ENCODE measurements at regions not wholly inside any gene's neighbourhood (a gene's known extent, or its start where the extent isn't known, plus 50 kb on each side); places are given as distances from the start of the nearest gene placed in this dataset.
"Not testable (repeated sequence)": the region's sequence is repeated elsewhere in the genome, so short reads cannot be mapped to it uniquely, and the experiment has no call there.

DNA sequence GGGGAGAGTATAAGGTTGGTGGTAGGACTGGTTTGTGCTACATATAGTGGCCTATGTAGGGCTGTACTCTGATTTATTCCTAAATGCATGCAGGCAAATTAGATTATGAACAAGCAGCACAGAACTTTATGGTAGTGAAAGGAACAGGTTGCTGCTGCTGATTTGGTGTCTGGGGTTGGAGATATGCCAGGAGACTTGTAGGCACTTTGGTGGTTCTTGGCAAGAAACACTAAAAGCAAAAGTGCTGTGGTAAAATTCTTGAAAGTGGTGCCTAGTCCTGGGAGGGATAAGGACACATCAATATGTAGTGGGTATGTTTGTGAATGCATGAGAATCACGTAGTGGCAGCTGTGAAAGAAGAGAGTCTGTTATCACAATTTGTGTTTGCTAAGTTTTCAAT lies 2126.0 kb downstream of the TP53TG3F start:
- no peak for DNase-seq

DNA sequence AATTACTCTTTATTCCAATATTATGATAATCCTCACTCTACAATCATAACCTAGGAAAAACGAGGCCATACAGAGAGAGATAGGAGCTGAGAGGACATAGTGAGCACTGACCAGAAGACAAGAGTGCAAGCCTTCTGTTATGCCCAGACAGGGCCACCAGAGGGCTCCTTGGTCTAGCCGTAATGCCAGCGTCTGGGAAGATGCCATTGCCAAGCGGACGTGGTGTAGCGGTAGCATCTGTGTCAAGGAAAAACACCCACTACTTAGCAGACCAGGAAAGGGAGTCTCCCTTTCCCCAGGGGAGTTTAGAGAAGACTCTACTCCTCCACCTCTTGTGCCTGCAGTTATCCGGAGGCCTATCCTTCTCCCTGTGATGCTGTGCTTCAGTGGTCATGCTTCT lies 2131.5 kb downstream of the TP53TG3F start:
- DNase-seq = not testable (repeated sequence)

DNA sequence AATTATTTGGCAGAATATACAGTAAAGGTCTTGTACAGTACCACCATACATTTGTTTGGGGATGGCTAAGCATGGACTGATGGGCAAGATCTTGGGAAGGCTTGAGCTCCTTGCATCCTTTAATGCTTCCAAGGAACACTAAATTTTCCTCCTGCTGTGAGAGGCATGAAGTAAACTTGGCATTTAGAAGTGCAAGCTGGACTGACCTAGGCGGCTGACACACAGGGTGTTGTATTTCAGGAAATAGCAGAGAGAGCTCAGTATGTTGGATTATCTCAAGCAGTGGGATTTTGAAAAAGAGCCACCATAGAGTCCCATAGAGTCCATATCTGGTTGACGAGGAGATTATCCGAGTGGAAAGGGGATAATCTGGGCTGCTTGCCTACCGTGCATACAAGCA lies 2137.1 kb downstream of the TP53TG3F start:
- no peak for DNase-seq

DNA sequence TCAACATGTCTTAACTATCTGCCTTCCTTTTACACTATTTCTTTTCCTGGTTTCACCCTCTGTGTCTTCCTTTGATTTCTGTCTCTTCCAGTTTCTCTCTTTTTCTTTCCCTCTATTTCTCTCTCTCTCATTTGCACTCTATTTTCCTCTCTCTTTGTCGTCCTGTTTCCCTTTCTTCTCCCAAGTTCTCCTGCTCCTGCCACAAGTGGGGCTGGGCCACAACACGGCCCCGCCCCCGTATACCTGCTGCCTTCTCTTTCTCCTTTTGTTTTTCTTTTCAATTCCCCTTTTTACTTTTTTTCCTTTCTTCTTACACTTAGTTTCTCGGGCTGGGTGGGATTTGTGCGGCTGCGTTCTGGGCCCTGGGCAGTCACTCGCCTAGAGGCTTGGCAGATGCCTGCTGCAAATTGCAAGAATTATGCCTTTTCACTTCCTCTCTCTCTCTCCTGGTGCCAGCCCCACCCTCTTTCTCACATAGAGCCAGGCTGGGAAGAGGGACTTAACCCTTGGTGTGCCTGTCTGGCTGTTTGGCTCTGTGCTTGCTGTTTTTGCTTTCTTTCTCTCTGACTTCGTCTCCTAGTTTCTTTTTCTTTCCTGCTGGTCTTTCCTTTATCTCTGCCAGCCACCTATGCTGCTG lies 2139.4 kb downstream of the TP53TG3F start:
- DNase-seq = no peak

DNA sequence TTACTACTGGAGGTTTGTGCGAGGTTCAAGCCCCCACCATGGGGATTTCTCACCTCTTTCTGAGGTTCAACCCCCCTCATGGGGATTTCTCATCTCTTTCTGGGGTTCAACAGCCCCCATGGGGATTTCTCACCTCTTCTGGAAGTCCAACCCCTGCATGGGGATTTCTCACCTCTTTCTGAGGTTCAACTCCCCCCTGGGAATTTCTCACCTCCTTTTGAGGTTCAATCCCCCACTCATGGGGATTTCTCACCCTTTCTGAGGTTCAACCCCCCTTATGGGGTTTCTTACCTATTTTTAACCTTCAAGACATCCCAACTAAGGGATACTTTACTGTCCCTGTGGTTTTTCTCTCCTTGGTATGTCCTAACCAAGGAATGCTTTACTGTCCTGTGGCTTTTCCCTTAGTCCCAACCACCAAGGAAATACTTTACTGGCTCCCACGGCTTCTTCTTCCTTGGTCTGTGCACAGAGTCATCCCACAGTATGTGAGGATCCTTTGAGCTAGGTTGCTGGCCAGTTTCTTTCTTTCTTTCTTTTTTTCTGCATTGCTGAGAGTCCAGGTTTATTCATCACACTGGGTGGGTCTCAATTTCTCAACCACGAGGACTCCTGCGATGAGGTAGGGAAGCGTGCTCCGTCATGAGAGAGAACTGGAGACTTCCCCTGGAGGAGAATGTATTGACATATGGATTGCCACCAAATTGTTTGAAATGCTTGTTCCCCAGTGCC lies 2140.2 kb downstream of the TP53TG3F start:
- DNase-seq = no peak

DNA sequence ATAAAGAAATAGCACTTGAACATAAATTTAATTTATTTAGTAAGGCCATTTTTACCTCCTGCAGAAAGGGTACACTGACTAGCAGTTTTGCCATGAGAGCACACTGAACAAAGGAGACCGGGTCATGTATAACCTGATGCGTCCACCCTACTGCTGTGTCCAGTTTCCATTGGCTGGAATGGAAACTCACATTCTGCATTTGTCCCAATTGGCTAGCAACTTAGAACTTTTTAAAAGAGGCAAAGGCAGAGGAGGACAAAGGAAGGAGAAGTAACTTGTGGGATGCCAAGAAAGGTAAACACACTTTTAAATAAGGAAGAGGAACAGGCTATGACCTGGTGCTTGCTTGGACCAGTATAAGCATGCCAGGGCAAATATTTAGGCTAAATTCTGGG lies 2140.7 kb downstream of the TP53TG3F start:
- DNase-seq = not testable (repeated sequence)

DNA sequence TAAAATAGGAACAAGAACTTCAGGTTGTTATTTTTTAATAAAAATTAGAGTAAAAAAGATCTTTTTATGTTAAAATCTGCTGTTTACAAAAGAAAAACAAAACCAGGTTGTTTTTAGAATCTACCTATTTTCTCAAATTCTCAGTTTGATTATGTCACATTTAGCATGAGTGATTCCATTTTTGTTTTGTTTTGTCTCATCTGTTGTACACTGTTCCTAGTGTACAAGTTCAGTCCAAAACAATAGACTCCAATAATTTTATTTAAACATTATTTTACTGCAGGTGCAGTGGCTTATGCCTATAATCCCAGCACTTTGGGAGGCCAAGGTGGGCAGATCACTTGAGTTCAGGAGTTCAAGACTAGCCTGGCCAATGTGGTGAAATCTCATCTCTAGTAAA lies 2142.7 kb downstream of the TP53TG3F start:
- no peak for DNase-seq

DNA sequence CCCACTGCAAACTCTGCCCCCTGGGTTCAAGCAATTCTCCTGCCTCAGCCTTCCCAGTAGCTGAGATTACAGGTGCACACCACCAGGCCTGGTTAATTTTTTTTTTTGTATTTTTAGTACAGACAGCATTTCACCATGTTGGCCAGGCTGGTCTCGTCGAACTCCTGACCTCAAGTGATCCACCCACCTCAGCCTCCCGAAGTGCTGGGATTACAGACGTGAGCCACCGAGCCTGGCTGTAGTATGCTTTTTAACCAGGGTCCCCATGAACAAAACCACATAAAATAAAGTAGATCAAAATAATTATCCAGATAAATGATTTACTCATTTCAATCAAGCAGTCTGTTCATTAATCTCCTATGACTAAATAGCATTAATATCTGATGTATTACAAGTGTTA lies 2144.0 kb downstream of the TP53TG3F start:
- DNase-seq = not testable (repeated sequence)

DNA sequence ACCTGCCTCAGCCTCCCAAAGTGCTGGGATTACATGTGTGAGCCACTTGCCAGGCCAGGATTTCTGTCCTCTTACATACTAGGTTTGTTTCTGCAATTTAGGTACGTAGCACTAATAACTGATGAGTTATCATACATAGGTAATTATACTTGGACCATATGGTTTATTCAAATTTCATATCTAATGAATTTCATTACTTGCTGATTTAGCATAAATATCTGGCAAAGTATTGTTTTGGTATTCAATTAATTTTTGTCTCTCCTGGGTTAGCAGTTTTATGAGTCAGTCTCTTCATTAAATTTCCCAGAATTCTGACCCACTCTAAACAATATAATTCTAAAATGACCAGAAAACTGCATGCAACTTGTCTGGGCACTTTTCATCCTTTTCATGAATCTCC lies 2146.5 kb downstream of the TP53TG3F start:
- no peak for DNase-seq

DNA sequence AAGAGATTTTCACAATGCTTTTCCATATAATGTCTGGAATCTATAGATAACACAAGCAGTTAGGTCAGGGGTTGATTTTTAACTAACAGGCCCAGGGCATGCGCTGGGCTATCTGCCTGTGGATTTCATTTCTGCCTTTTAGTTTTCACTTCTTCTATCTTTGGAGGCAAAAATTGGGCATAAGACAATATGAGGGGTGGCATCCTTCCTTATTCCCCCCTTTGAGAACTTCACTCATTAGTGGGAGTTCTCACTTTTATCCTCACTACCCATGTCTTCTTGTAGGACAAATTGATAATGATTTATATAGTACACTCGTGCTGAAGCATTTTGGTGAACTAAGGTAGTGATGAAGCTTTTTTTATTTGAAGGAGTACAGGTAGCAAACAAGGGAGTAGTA lies 2155.5 kb downstream of the TP53TG3F start:
- DNase-seq = not testable (repeated sequence)

DNA sequence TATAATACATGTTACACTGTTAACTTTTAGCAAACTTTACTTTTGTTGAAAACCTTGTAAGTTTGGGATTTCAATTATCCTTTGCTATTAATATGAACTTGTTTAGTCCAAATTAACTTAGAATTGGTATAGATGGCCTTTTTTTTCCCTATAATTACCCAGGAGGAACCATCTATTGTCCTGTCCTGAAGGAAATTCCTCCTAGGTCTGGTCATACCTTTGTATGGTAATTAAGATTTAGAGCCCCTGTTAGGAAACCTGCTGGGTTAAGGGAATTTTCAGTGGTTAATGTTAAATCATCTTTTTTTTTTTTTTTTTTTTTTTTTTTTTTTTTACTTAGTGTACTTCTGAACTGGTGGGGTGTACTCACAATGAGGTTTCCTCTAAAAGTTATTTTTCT lies 2159.8 kb downstream of the TP53TG3F start:
- DNase-seq = not testable (repeated sequence)

DNA sequence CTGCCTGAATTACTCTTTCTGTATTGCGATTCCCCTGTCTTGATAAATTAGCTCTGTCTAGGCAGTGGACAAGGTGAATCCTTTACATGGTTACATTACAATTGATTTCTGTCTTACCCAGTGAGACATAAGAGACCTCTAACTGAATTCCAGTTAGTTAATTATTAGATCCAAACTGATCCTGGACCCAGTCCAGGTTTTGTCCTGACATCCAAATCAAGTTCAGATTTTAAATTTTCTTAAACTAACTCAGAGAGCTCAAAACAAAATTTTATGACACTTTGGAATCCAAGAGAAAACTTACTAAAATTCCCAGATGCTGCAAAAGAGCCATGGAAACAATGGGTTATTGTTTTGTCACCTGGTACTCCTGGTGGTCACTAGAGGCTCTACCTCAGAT lies 2166.6 kb downstream of the TP53TG3F start:
- DNase-seq = no peak

DNA sequence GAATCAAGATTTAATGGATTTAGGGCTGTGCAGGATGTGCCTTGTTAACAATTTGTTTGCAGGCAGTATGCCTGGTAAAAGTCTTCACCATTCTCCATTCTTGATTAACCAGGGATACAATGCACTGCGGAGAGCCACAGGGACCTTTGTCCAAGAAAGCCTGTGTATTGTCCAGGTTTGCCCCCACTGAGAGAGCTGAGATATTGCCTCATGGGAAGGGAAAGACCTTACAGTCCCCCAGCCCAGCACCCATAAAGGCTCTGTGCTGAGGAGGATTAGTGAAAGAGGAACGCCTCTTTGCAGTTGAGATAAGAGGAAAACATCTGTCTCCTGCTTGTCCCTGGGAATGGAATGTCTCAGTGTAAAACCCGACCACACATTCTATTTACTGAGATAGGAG lies 2169.6 kb downstream of the TP53TG3F start:
- DNase-seq = no peak

DNA sequence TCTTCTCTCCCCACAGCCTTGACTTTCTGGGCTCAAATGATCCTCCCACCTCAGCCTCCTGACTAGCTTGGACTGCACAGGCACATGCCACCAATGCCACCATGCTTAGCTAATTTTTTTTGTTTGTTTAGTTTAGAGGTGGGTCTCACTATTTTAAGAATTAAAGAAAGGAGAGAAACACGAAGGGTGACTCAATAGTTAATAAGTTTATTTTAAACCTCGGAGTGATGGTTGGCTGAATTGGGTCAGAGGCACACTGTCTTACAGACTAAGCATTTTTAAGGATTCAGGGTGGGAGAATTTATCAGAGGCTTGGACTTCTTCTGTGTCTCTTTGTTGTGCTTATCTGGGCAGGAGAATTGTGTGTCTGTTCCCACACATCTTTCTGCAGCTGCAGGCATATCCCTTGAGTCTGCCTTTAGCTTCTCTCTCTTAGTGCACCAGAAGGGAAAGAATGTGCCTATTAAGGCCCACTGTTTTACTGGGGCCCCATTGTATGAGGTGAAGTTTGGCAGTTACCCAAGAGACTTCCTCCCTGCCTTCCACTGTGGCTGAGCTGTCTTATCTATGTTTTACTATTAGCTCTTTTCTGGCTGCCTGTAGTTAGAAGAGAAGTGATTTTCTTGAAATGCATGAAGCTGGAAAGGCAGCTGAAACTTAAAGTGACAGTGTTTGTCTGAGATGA lies 2172.0 kb downstream of the TP53TG3F start:
- DNase-seq = no peak

DNA sequence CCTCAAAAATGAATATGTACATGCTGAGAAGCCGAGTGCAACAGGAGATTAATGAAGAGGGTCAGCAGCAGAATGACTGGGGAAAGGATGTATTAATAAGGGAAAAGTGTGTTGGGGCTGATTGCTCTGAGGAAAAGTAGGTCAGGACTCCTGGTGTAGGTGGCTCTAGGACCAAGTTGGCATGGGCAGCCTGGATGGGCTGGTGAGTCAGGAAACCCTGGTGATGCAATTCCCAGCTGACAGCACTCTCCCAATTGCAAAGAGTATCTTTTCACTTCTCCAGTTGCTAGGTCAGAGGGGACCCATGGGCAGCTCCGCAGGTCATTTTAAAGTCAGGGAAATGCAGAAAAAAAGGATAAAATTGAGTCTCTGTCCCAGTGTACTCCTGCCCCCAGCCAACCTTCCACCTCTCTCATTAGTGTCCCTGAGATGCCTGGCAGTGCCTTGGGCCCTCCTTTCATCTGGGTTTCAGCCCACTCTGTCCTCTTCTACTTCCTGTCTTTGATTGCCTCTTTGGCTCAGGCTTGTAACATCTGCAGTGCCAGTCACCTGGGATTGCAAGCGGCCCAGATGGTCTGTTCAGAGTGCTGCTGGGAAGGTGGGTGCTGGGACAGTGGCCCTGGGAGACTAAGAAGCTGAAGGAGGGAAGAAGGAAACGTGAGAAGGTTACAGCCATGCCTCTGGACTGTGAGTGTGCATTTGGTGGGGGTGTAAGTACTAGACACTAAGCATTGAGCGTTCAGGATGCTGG lies 2177.2 kb downstream of the TP53TG3F start:
- DNase-seq = no peak

DNA sequence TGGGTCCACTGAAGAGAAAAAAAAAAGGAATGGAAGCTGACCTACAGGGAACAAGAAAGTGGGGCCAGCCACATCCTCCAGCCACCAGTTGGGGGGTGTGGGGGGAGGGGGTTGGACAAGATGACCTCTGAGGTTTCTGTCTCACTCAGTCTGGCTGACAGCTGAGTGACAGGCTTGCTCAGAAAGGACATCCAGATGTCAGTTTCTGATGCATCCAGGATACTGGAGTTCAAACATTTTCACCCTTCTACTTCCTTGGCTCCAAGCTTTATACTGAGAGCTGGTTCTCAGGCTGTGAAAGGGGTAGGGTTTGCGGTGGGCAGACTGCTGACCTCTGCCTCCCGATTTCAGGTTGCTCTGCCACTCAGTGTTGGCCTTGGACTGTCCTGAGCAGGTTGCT lies 2178.3 kb downstream of the TP53TG3F start:
- no peak for DNase-seq

DNA sequence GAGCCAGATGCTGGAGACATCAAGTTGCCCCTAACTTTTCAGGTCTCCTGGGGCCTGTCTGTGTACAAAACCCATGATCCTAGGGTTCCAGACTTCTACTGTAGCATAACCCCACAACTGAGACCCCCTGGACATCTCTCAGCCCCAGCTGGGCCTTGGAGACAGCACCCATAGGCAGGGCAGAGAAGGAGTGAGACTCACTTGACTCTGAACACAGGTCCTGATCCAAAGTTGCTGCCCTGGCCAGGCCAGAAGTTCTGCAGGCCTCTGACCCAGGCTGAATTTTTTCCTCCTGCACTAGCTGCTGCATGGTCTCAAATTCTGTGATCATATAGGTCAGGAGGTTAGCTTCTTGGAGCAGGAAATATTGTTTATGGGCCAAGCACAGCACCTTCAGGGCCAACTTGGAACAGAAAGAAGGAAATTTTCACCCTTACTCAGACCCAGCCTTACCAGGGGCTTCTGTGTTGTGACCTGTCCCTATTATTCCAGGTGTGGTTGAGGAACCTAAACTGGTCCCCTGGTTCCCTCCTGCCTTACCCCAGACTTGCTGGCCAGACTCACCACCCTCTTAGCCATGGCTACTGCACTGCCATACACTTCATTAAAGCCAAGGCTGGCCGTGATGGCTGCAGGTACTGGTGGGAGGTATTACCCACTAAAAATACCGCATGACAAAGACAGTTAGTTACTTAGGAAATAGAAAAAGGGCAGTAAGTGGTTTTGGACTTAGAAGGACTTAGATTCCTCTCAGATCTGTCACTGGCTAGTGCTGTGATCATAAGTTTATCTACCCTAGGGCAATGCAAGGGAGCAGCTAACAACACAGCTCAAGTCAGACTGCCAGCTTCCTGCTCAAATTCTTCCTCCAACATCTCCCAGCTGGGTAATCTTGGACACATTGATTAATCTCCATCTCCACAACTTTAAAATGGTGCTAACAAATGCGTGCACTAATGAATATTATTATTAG lies 2180.1 kb downstream of the TP53TG3F start:
- DNase-seq = no peak

DNA sequence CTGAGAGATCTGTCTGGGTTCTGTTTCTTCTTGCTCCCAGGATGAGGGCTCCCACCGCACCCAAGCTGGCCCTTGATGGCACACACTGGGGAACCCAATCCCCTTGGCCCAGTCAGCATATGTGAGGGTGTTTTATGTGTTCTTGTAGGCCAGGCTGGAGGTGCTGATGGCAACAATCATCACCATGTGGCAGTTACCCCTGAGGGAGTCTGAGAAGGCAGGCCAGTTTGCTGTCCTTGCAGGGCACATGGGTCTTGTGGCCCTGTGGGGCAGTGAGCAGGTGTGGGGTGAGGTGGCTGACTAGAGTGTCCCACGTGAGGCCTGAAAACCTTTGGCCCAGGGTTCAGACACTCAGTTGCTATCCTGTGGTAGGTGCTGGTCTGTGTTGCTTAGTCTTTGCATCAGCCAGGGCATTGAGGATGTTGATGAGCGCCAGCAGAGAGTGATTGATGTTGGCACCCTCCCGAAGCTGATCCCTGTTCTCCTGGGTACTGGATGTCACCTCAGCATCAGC lies 2183.0 kb downstream of the TP53TG3F start:
- no peak for DNase-seq

DNA sequence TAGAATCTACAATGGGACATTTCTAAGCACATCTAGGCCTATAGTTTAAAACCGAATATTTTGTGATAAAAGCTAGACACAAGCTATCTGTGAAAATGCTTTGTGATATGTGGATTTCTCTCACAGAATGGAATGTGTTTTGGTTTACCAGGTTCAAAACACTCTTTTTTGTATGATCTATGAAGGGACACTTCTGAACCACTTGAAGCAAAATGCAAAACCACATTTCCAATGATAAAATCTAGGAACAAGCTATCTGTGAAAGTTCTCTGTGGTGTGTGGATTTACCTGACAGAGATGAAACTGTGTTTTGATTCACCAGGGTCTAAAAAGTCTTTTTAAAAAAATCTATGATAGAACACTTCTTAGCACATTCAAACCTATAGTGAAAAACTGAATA lies 2192.4 kb downstream of the TP53TG3F start:
- no peak for DNase-seq

DNA sequence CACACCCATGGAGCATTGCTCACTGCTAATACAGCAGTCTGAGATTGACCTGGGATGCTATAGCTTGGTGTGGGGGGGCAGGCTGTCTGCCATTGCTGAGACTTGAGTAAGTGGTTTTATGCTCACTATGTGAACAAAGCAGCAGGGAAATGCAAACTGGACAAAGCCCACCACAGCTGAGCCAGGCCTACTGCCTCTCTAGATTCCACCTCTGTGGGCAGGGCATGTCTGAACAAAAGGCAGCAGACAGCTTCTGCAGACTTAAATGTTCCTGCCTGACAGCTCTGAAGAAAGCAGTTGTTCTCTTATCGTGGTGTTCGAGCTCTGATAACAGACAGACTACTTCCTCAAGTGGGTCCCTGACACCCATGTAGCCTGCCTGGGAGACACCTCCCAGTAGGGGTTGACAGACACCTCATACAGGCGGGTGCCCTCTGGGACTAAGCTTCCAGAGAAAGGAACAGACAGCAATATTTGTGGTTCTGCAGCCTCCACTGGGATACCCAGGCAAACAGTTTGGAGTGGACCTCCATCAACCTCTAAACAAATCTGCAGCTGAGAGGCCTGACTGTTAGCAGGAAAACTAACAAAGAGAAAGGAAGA lies 2204.8 kb downstream of the TP53TG3F start:
- no peak for DNase-seq

DNA sequence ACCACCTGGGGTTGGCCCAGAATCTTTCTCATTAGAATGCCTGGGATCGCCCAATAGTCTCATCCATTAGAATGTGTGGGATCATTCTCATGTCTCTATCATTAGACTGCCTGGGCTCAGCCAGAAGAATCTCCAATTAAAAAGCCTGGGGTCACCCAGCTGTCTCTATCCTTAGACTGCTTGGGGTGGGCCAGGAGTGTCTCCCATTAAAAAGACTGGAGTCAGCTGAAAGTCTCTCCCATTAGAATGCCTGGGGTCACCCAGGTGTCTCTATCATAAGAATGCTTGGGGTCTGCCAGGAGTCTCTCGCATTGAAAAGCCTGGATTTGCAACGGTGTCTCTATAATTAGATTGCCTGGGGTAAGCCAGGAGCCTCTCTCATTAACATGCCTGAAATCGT lies 2225.7 kb downstream of the TP53TG3F start:
- no peak for DNase-seq

Data from C1 segment of cervical spinal cord (tissue), 14 donors.